Stimulated activated CD4-positive, alpha-beta T cell treated with anti-CD3 and anti-CD28 coated beads, TNF-alpha, amount 100 ng/mL, for 24 hours (primary cell): ENCODE measurements at regions not wholly inside any gene's neighbourhood (a gene's known extent, or its start where the extent isn't known, plus 50 kb on each side); places are given as distances from the start of the nearest gene placed in this dataset.
"Not testable (repeated sequence)": the region's sequence is repeated elsewhere in the genome, so short reads cannot be mapped to it uniquely, and the experiment has no call there.

ENCODE experiments used
- DNase-seq, 3 experiments: peaks; one replicate each; pipeline ENCODE4 v3.0.0-alpha.2; 2020; ENCODE audit warnings: low read depth in 3 of 3

- DNase-seq = no peak
Measured at GRCh38 chr1:58968360-58968952, 184.6 kb upstream of the JUN start.

GRCh38 chr1:58969176-58969575 is 185.3 kb upstream of the JUN start:
- not testable (repeated sequence) for DNase-seq

- DNase-seq = no peak
Measured at GRCh38 chr1:58971629-58972140, 187.8 kb upstream of the JUN start.

- no peak for DNase-seq
Measured at GRCh38 chr1:58975888-58976287, 192.0 kb upstream of the JUN start.

DNA sequence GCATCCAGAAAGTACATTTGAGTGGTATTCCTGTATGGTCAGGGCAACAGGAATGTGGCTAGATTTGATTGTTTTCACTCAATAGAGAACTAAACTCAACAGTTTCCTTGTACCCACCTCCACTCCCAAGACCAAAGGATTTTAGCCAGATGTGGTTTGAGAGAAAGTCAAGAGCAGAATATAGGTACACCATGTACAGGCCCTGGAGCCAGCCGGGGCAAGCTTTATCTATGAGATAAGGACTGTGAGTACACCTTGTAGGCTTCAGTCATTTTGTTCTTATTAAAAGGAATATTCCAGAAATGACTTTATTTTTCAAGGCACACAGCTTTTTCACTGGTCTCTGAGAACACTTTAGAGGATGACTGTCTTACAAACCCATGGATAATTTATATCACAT is 192.4 kb upstream of the JUN start:
- DNase-seq = no peak

- DNase-seq = no peak
Measured at GRCh38 chr1:58977598-58977997, 193.8 kb upstream of the JUN start.

GRCh38 chr1:58978096-58978495 is 194.2 kb upstream of the JUN start:
- DNase-seq = no peak

DNA sequence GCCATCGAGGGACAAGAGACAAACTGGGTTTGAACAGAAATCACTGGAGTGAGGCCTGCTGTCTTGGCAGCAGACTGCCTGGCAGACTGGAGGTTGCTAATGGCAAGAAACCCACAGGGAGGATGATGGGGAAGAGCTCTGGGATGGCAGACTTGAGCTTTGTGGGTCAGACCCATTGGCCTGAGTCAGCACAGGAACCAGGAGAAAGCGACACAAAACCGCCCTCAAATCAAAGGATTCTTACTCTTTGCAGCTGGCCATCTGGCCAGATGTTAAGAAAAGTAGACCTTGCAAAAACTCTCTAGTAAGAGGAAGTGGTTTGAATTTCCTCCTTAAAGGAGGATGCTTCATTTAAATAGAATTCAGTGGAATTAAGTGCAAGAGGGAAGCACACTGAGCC is 195.2 kb upstream of the JUN start:
- DNase-seq = no peak

- DNase-seq = no peak
Measured at GRCh38 chr1:58979677-58980076, 195.8 kb upstream of the JUN start.

- no peak for DNase-seq
Measured at GRCh38 chr1:58981392-58981791, 197.5 kb upstream of the JUN start.

DNA sequence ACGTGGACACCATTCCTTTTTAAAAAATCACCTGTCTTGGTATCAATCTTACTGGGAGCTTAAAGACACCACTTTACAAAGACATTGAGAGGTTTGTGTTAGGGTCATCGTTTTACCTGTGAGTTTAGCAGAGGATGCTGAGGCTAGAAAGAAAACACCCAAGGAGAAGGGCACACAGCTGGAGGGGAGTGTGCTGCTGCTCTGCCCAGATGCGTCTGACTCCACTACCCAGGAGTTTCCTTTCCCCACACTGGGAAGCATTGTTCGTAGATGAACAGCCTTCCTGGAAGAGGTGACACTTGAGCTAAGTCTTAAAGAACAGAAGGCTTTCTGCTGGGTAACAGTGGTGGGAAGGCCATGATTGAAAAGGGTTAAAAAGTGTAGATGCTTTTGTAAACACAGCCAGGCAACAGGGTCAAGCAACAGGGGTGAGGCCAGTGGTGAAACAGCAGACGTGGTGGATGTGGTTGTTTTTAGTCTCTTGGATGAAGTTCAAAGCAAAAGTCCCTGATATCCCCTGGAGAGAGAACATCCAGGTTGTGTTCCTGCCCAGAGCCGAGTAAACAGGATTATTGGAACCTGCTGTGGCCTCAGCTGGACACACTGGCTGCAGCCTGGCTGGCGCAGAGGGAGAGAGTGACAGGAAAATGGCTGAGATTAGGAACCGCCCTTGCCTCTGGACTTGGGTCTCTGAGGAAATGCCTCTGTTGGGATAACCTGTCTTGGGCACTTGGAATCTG is 198.6 kb upstream of the JUN start:
- no peak for DNase-seq

- DNase-seq = no peak
Measured at GRCh38 chr1:58983162-58983561, 199.3 kb upstream of the JUN start.

GRCh38 chr1:58983633-58984245 is 199.9 kb upstream of the JUN start:
- no peak for DNase-seq

DNA sequence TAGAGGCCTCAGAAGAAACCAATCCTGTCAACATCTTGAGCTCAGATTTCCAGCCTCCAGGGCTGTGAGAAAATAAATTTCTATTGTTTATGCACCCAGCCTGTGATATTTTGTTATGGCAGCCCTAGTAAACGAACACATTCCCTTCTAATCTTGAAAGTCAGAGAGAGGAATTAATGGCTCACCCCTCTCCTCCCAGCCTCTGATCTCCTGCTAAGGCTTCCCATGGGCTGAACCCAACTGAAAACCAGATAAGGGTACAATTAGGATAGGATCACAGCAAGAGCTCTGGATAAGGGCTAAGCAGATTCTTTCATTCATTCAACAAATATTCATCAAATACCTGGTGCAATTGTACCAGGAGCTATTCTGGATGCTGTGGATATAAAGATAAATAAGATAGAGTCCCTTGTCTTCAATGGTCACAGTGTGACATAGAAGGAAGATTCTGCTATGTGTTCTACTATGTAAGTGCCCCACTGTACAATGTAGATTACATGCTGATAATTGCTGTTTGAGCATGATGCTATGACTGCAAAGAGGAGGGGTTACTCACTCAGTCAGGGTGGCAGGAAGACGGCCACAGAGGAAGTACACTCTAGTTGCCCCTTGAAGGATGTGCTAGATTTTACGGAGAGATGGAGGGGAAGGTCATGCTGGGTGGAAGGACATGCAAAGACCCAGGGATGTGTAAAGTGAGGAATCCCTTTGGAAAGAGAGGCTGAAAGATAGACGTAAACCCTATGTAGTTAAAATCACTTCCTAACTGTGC is 203.3 kb upstream of the JUN start:
- no peak for DNase-seq

DNA sequence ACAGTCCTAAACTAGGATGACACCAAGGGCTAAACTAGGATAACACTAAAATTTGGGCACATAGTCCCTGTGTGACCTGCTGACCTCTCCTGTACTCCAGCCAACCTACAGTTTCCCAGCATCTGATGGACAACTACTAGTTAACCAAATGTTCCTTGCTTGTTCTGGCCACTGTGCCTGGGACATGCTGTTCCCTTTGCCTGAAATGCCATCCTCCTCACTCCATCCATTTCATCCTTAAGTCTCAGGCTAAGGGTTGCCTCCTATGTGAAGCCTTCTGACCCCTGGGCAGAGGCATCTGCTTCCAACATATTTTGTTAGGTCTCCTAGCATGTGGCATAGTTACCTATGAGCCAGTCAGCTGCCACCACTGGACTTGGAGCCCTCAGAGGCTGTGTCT is 204.9 kb upstream of the JUN start:
- no peak for DNase-seq

- DNase-seq = no peak
Measured at GRCh38 chr1:58989845-58990244, 206.0 kb upstream of the JUN start.

- DNase-seq = no peak
Measured at GRCh38 chr1:58991305-58991704, 207.5 kb upstream of the JUN start.

DNA sequence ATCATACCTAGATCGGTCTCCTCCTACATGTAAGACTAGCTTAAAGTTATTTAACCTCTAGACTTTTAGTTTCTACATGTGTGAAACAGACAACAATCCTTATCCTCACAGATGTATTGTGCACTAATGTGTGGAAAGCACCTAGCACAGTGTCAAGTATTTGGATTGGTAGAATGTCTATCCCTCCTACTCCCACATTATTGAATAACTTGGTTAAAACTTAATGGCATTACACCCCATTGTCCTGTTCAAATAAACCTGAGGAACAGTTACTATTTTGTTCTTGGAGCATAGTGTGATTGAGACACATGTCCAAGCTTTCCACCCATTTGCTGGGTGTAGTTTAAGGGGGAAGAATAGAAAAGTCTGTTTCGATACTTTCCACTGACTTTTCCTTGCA is 208.8 kb upstream of the JUN start:
- DNase-seq = no peak

- DNase-seq = no peak
Measured at GRCh38 chr1:58993403-58993802, 209.6 kb upstream of the JUN start.

GRCh38 chr1:58994664-58995063 is 210.8 kb upstream of the JUN start:
- no peak for DNase-seq

GRCh38 chr1:58996341-58997059 is 212.7 kb upstream of the JUN start:
- DNase-seq = no peak

- DNase-seq = no peak
Measured at GRCh38 chr1:58997060-58997411, 213.2 kb upstream of the JUN start.
